Adrenal gland (tissue), 5 donors: ENCODE measurements at regions not wholly inside any gene's neighbourhood (a gene's known extent, or its start where the extent isn't known, plus 50 kb on each side); places are given as distances from the start of the nearest gene placed in this dataset.

Source experiments
- CTCF ChIP-seq, 6 experiments: fragments of 450-650 bp in 4 of 6; fragments of 200-600 bp in 2 of 6; sonication (generic) in 1 of 6; IDR thresholded peaks; 1 replicate in 5 of 6; 2 replicates in 1 of 6; pipeline versions ENCODE4 v1.5.1 to v1.8.0; 2016 to 2021; ENCODE audit warnings: antibody characterized with exemption in 6 of 6, mild to moderate bottlenecking in 2 of 6, moderate library complexity in 1 of 6
- POLR2A ChIP-seq, 2 donors: fragments of 450-650 bp; IDR thresholded peaks; one replicate each; pipeline ENCODE4 v1.6.1; 2017; ENCODE audit warnings: antibody characterized with exemption in 2 of 2, mild to moderate bottlenecking in 2 of 2, moderate library complexity in 1 of 2
- donor health status: DM: no; HTN: no; CAD: no.

- TF ChIP-seq POLR2A (IDR thresholded peaks at IDR 0.05): no peak
- no peak for TF ChIP-seq CTCF (IDR thresholded peaks at IDR 0.05)
Observed at GRCh38 chr3:23004971-23005370, 198.2 kb upstream of the UBE2E2 start.
